ENCODE measurements at regions not wholly inside any gene's neighbourhood (a gene's known extent, or its start where the extent isn't known, plus 50 kb on each side); places are given as distances from the start of the nearest gene placed in this dataset.

DNA sequence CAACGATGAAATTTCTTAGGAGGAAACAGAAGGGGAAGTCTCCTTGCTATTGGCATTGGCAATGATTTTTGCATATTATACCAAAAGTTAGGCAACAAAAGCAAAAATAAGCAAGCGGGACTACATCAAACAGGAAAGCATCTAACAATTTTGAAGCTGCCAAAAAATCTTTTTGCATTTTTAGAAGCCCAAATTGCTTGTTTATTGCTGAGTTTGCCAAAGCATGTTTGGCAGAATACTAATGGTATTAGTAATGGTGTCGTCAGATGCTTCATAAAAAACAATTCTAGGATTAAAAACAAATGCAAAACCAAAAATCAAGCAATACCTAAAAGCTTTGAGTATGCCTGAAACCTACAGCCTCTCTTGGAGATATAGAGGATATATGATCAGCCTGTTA lies 80.0 kb downstream of the GALR1 start:
- Histone ChIP-seq H3K9me3 (ENCODE audit: insufficient read depth, low read length) (no peaks in the 10 kb centered on the region), H3K27ac (ENCODE audit: low read length) (no peak overlapping the region), H3K4me2 (ENCODE audit: low read length) (no peak overlapping the region), H3K36me3 (replicated peaks; ENCODE audit: low read depth, low read length) (no peaks in the 10 kb centered on the region), H4K20me1 (ENCODE audit: insufficient read depth, low read length) (no peaks in the 10 kb centered on the region), H3K27me3 (ENCODE audit: low read depth, low read length) (0 out of 2 replicates have a peak, but pooled peaks cover 6% of the 10 kb centered on the region), H3K4me1 (ENCODE audit: low read length) (no peaks in the 10 kb centered on the region), H2AFZ (ENCODE audit: low read depth, low read length) (no peak overlapping the region), H3K9ac (ENCODE audit: low read length) (no peak overlapping the region), H3K79me2 (ENCODE audit: low read length) (no peaks in the 10 kb centered on the region), H3K4me3 (ENCODE audit: low read length) (no peak overlapping the region)
- TF ChIP-seq, protein P1, sequence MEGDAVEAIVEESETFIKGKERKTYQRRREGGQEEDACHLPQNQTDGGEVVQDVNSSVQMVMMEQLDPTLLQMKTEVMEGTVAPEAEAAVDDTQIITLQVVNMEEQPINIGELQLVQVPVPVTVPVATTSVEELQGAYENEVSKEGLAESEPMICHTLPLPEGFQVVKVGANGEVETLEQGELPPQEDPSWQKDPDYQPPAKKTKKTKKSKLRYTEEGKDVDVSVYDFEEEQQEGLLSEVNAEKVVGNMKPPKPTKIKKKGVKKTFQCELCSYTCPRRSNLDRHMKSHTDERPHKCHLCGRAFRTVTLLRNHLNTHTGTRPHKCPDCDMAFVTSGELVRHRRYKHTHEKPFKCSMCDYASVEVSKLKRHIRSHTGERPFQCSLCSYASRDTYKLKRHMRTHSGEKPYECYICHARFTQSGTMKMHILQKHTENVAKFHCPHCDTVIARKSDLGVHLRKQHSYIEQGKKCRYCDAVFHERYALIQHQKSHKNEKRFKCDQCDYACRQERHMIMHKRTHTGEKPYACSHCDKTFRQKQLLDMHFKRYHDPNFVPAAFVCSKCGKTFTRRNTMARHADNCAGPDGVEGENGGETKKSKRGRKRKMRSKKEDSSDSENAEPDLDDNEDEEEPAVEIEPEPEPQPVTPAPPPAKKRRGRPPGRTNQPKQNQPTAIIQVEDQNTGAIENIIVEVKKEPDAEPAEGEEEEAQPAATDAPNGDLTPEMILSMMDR (IDR thresholded peaks at IDR 0.05; ENCODE audit: low read depth, low read length) = no peak
- TF ChIP-seq EZH2phosphoT487 (IDR thresholded peaks at IDR 0.05; ENCODE audit: low read depth) = no peak

- H3K27ac ChIP-seq (ENCODE audit: low read length) = no peak overlapping the region
- no peaks in the 10 kb centered on the region for H3K4me1 ChIP-seq (ENCODE audit: low read length)
- TF ChIP-seq, protein P1 (IDR thresholded peaks at IDR 0.05; ENCODE audit: low read depth, low read length) = no peak
- TF ChIP-seq EZH2phosphoT487 (IDR thresholded peaks at IDR 0.05; ENCODE audit: low read depth) = no peak
- no peak overlapping the region for H3K9ac ChIP-seq (ENCODE audit: low read length)
- no peaks in the 10 kb centered on the region for H3K9me3 ChIP-seq (ENCODE audit: insufficient read depth, low read length)
- no peak overlapping the region for H3K4me2 ChIP-seq (ENCODE audit: low read length)
- no peaks in the 10 kb centered on the region for H4K20me1 ChIP-seq (ENCODE audit: insufficient read depth, low read length)
- H3K4me3 ChIP-seq (ENCODE audit: low read length) = no peak overlapping the region
- peaks cover 23% of the 10 kb centered on the region for H3K27me3 ChIP-seq (ENCODE audit: low read depth, low read length)
- H3K79me2 ChIP-seq (ENCODE audit: low read length) = no peaks in the 10 kb centered on the region
- H3K36me3 ChIP-seq (replicated peaks; ENCODE audit: low read depth, low read length) = no peaks in the 10 kb centered on the region
- H2AFZ ChIP-seq (ENCODE audit: low read depth, low read length) = no peak overlapping the region
Measured at GRCh38 chr18:77334876-77335275, 85.2 kb downstream of the GALR1 start.

- Histone ChIP-seq H3K79me2 (ENCODE audit: low read length) (no peaks in the 10 kb centered on the region), H3K9me3 (ENCODE audit: insufficient read depth, low read length) (no peaks in the 10 kb centered on the region), H3K9ac (ENCODE audit: low read length) (no peak overlapping the region), H2AFZ (ENCODE audit: low read depth, low read length) (no peak overlapping the region), H4K20me1 (ENCODE audit: insufficient read depth, low read length) (no peaks in the 10 kb centered on the region), H3K4me3 (ENCODE audit: low read length) (no peak overlapping the region), H3K36me3 (replicated peaks; ENCODE audit: low read depth, low read length) (no peaks in the 10 kb centered on the region), H3K4me1 (ENCODE audit: low read length) (no peaks in the 10 kb centered on the region), H3K27ac (ENCODE audit: low read length) (no peak overlapping the region), H3K4me2 (ENCODE audit: low read length) (no peak overlapping the region), H3K27me3 (ENCODE audit: low read depth, low read length) (peaks cover 23% of the 10 kb centered on the region)
- TF ChIP-seq EZH2phosphoT487 (IDR thresholded peaks at IDR 0.05; ENCODE audit: low read depth) = no peak
- TF ChIP-seq, protein P1 (IDR thresholded peaks at IDR 0.05; ENCODE audit: low read depth, low read length) = no peak
Measured at GRCh38 chr18:77337604-77338003, 88.0 kb downstream of the GALR1 start.

DNA sequence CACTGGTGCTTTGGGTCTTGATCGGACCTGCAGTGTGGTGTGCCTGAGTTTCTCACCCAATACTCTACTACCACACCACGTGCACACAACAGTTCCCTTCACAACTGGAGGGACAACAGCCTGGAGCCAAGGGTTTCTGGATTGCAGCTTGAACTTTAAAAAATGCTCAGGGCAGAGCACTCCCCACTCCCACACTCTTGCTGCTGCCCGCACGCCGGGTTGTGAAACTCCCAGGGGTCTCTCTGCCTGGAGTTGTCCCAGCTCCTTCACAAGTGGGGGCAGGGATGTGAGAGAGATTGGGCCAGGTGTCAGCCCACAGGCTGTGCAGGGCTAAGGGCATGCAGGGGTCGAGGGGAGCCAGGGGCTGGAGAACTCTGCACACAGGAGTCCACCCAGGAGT lies 89.4 kb downstream of the GALR1 start:
- H4K20me1 ChIP-seq (ENCODE audit: insufficient read depth, low read length) = no peaks in the 10 kb centered on the region
- no peak overlapping the region for H3K9ac ChIP-seq (ENCODE audit: low read length)
- H3K4me2 ChIP-seq (ENCODE audit: low read length) = no peak overlapping the region
- H3K9me3 ChIP-seq (ENCODE audit: insufficient read depth, low read length) = no peaks in the 10 kb centered on the region
- H3K4me1 ChIP-seq (ENCODE audit: low read length) = no peaks in the 10 kb centered on the region
- H3K36me3 ChIP-seq (replicated peaks; ENCODE audit: low read depth, low read length) = no peaks in the 10 kb centered on the region
- no peak overlapping the region for H2AFZ ChIP-seq (ENCODE audit: low read depth, low read length)
- TF ChIP-seq, protein P1 (IDR thresholded peaks at IDR 0.05; ENCODE audit: low read depth, low read length) = no peak
- no peak for TF ChIP-seq EZH2phosphoT487 (IDR thresholded peaks at IDR 0.05; ENCODE audit: low read depth)
- peaks cover 23% of the 10 kb centered on the region for H3K27me3 ChIP-seq (ENCODE audit: low read depth, low read length)
- no peak overlapping the region for H3K27ac ChIP-seq (ENCODE audit: low read length)
- H3K79me2 ChIP-seq (ENCODE audit: low read length) = no peaks in the 10 kb centered on the region
- H3K4me3 ChIP-seq (ENCODE audit: low read length) = no peak overlapping the region
